T-helper 9 cell (primary cell): ENCODE measurements at regions not wholly inside any gene's neighbourhood (a gene's known extent, or its start where the extent isn't known, plus 50 kb on each side); places are given as distances from the start of the nearest gene placed in this dataset.

Experiments used
- DNase-seq: peaks from one replicate; pipeline ENCODE4 v3.0.0-alpha.2; 2020

GRCh38 chr12:93181409-93181965 lies 196.2 kb upstream of the NUDT4 start:
- DNase-seq = no peak

- DNase-seq = no peak
These were observed 193.6 kb upstream of the NUDT4 start for GRCh38 chr12:93183940-93184671.

DNA sequence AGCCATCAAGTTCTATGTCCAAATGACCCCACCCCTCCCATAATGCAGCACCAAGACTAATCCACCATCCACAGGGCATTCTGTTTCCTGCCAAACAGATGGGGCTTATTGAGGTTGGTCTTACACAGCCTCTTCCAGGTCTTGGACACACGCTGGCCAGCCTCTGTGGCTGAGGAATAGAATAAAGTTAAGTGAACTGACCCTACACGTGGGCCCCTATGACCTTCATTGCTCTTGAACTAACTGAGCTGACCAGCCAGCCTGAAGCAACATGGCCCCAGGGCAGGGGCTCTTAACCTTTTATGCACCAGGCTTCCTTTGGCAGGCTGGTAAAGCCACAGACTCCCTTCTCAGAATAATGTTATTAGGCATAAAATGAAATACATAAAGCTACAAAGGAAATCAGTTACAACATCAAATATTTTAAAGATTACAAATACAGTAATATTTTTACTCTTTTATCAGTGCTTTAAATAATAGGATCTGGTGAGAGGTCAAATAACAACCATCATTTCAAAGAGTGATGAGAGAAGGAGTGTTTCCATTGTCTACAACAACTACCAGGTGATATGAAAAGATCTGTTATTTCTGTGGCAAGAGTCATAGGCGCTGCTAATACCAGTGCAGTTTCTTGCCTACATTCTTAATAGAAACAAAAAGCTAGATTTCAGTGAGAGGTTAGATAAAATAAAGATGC lies 192.9 kb upstream of the NUDT4 start:
- no peak for DNase-seq

DNA sequence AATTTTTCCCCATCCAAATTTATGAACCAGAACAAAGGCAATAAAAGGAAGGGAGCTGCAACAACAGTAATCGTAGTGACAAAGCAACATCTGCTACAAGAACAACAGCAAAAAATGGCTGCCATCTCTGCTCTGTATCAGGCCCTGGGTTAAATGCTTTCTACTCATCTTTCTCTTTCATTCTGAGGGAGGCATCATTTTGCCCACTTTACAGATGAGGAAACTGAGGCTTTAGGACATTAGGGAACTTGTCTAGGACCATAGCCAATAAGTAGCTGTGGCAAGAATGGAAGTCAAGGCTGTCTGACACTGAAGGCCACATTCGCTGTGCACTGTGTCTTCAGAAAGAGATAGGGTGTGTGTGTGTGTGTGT lies 192.4 kb upstream of the NUDT4 start:
- DNase-seq = no peak

DNA sequence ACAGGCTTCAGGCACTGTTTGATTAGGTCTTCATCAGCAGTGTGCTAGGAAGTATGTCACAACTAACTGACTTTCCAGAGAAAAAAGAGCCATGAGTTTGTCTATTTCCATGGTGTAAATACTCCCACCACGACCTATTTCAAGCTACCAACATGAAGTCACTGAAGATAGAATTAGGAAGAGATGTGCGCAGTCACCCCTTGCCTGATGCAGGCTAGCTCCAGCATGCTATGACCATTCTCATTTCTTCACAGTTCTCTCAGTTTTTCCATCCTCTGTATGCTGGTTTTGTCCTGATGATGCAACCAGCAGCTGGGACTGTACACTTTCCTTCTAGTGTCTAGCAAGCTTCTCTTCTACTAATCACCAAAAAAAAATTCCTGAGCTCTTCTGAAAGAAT lies 191.6 kb upstream of the NUDT4 start:
- DNase-seq = no peak

DNA sequence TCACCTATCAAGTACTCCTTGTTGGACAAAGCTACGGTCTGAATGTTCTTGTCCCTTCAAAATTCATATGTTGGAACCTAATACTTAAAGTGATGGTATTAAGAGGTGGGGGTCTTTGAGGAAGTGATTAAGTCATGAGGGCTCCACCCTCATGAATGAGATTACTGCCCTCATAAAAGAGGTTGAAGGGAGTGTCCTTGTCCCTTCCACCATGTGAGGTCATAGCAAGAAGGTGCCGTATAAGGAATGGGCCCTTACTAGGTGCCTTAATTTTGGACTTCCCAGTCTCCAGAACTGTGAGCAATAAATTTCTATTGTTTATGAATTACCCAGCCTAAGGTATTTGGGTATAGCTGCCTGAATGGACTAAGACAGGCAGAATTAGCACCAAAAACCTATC lies 191.1 kb upstream of the NUDT4 start:
- no peak for DNase-seq

GRCh38 chr12:93191423-93191822 lies 186.3 kb upstream of the NUDT4 start:
- no peak for DNase-seq

DNA sequence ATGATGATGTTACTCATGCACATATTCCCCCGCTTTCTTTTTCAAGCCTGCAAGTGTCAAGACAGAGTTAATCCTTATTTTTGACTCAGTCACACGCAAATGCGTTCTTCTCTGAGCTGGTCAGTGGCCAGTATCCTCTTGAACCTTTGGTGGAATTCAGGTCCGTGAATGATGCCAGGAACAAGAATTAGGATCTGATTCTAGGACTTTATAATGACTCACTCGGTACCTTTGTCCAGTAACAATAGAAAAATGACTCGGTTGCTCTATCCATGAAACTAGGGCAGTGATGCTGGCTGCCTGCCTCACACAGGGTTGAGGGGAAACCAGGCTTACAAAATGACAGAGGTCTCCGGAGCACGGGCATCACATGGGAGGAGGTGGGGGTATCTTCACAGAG lies 185.8 kb upstream of the NUDT4 start:
- DNase-seq = no peak

- no peak for DNase-seq
These were observed 184.8 kb upstream of the NUDT4 start for GRCh38 chr12:93192878-93193277.

GRCh38 chr12:93195511-93195910 lies 182.2 kb upstream of the NUDT4 start:
- DNase-seq = no peak

DNA sequence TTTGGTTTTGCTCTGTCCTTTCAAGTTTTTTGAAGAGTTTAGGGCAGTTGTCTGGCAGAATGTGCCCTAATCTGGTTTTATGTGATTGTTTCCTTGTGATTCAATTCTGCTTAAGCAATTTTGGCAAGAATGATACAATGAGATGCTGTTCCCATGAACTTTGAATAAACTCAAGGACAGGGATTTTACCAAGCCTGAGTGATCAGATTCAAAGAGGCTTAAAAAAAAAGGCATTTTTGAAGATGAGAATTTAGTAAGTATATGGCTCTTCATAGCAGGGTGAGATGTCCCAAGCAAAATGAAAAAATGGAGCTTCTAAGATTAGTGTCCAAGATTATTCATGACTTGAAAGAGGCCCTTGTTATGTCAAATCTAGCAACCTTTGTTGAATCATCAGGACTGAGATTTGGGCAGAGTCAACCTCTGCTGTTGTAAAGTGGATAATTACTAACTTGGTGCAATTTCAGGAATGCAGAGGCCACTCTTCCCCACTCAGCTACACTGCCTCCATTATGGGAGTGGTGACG lies 180.6 kb upstream of the NUDT4 start:
- DNase-seq = no peak

DNA sequence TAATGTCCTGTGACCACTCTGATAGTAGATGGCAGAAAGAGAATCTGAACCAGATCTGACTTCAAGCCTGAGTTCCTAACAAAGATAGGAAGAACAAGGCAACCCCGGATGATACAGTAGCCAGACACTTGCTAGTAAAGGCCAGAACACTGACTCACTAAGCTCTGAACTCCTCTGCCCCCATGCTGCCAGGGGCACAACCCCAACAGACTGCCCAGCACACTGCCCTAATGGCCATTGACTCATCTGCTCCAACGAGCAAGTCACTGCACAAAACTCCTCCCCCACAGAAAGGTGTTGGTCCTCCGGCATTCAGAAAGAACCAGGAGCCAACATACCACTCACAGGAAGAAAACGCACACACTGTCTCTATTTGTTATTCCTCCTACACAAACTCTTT lies 179.6 kb upstream of the NUDT4 start:
- no peak for DNase-seq

DNA sequence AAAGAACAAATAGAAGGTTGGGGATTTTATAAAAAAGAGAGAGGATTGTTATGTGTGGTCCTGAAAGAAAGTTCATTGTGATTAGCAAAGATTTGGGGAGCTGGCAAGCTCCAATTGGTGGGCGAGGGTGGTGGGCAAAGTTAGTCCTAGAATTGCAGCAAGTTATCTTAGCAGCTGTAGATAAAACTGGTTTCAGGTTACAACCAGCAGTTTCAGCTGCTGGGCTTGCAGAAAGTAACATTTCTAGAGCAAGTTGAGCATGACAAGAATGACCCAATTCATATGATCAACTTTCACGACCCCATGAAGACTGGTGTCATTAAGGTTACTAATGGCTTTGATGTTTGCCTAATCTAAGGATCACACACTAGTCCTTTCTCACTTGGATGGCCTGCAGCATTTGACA lies 177.9 kb upstream of the NUDT4 start:
- DNase-seq = no peak

- no peak for DNase-seq
These were observed 177.3 kb upstream of the NUDT4 start for GRCh38 chr12:93200291-93200917.

DNA sequence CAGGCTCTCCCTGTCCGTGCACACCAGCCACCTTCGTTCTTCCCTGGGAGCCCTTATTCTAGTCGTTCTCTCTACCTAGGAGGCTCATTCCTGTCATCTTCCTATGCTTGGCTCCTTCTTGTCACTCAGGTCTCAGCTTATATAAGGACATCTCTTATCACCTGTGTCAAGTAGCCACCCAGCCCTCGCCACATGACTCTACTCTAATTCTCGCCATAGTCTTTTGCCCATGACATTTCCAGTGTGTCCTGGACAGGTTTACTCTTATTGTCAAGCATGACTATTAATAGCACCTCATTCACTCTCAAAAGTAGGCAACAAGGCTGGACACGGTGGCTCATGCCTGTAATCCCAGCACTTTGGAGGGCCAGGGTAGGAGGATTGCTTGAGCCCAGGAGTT lies 175.7 kb upstream of the NUDT4 start:
- no peak for DNase-seq

DNA sequence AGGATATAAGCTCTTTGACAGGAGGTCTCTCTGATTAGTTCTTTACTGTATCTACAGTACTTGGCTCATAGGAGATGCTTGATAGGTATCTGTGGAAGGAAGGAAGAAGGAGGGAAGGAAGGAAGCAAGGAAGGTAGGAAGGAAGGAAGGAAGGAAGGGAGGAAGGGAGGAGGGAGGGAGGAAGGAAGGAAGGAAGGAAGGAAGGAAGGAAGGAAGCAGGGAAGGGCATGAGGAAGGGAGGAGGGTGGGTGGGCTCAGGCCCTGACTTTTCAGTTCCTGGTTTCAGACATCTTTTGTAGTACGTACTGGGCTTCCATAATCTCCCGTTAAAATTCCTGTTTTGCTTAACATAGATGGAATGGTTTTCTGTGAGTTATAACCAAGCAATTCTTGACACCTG lies 175.0 kb upstream of the NUDT4 start:
- DNase-seq = no peak

GRCh38 chr12:93203361-93203760 lies 174.4 kb upstream of the NUDT4 start:
- no peak for DNase-seq

- DNase-seq = no peak
These were observed 172.8 kb upstream of the NUDT4 start for GRCh38 chr12:93204896-93205295.

DNA sequence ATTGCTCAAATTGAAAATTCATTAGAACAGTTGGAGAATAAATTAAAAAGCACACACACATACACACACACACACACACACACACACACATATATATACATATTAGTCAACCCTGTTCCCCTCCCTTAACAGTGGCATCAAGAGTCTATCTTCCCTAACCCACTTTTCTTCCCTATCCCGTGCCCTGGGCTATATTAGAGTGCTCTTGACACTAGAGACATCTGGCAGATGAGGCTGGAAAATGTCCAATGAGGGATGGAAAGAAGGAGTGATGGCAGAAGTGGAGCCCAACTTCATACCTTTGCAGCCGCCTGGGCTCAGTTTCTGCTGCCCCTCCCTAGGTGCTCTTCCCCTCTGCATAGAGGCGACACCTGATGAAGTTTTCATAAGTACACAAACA lies 172.4 kb upstream of the NUDT4 start:
- DNase-seq = no peak

- DNase-seq = no peak
These were observed 169.7 kb upstream of the NUDT4 start for GRCh38 chr12:93208011-93208410.

DNA sequence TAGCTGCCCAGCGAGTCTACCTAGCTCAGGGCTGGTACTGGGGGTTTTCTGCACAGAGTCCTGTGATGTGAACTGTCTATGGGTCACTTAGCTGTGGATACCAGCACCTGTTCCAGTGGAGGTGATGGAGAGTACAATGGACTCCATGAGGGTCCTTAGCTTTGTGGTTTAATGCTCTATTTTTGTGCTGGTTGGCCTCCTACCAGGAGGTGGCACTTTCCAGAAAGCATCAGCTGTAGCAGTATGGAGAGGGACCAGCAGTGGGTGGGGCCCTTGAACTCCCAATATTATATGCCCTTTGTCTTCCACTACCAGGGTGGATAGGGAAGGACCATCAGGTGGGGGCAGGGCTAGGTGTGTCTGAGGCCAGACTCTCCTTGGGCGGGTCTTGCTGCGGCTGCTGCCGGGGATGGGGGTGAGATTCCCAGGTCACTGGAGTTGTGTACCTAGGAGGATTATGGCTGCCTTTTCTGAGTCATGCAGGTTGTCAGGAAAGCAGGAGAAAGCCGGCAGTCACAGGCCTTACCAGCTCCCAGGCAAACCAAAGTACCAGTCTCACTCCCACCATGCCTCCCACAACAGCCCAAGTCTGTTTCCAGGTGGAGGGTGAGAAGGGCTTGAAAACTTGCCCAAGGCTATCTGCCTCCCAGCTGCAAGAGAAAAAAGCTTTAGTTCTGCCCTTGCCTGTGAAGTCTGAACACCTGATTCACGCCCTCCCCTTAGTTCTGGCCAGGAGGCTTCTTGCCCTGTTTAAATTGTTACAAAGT lies 163.0 kb upstream of the NUDT4 start:
- DNase-seq = no peak

DNA sequence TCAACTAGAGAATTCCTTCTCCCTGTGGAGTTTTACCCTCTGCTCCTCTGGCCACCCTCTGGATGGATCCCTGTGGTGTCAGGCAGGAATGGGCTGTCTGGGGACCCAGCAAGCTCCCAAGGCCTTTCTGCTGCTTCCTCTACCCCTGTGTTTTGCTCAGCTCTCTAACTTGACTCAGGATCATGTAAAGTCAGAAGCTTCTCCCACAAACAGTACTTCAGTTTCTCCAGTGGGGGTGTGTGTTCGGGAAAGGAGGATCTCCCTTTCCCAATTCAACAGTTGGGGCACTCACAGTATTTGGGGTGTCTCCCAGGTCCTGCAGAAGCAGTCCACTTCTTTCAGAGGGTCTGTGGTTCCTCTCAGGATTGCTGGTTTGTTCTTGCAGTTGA lies 162.4 kb upstream of the NUDT4 start:
- no peak for DNase-seq

GRCh38 chr12:93219947-93220346 lies 157.8 kb upstream of the NUDT4 start:
- DNase-seq = no peak
